Activated naive CD8-positive, alpha-beta T cell treated with anti-CD3 and anti-CD28 coated beads, Interleukin-2, amount 10 ng/mL, durations not matched to agents 7 days and 5 days (primary cell): ENCODE measurements at regions not wholly inside any gene's neighbourhood (a gene's known extent, or its start where the extent isn't known, plus 50 kb on each side); places are given as distances from the start of the nearest gene placed in this dataset.
"Not testable (repeated sequence)": the region's sequence is repeated elsewhere in the genome, so short reads cannot be mapped to it uniquely, and the experiment has no call there.

ENCODE experiments used
- ATAC-seq: fragments of 150-1000 bp; cut with Tn5 transposase; one replicate; pipeline ENCODE4 v1.10.0; 2021; ENCODE audit warnings: low read depth, moderate library complexity
- POLR2A ChIA-PET: fragments of 350-600 bp; sonication (Branson Sonifier 250); formaldehyde crosslinking; loops from one replicate; lab custom pipeline; 2021; ENCODE audit warnings: antibody characterized with exemption; lab: Charles Lee
- DNase-seq: peaks from one replicate; pipeline ENCODE4 v3.0.0; 2021
- H3K27ac Mint-ChIP-seq: one replicate; pipeline ENCODE4 v1.8.0; 2022; ENCODE audit warnings: mild to moderate bottlenecking, mixed read lengths
- H3K27me3 Mint-ChIP-seq: one replicate; pipeline ENCODE4 v1.8.0; 2022; ENCODE audit warnings: mild to moderate bottlenecking, moderate library complexity, mixed read lengths
- H3K36me3 Mint-ChIP-seq: one replicate; pipeline ENCODE4 v1.8.0; 2021; ENCODE audit warnings: mild to moderate bottlenecking, mixed read lengths
- H3K4me1 Mint-ChIP-seq: one replicate; pipeline ENCODE4 v1.8.0; 2021; ENCODE audit warnings: mixed read lengths
- H3K4me3 Mint-ChIP-seq: one replicate; pipeline ENCODE4 v1.8.0; 2022; ENCODE audit warnings: mild to moderate bottlenecking, moderate library complexity, mixed read lengths
- H3K9me3 Mint-ChIP-seq: one replicate; pipeline ENCODE4 v1.8.0; 2021; ENCODE audit warnings: mixed read lengths

- DNase-seq (no peak), ATAC-seq (no peak)
- Mint-ChIP-seq H3K4me1 (no peaks in the 10 kb centered on the region), H3K27me3 (no peaks in the 10 kb centered on the region), H3K9me3 (peaks cover 6% of the 10 kb centered on the region), H3K27ac (no peak overlapping the region), H3K36me3 (no peaks in the 10 kb centered on the region), H3K4me3 (no peak overlapping the region)
- POLR2A ChIA-PET, result no interaction called here
Observed at GRCh38 chr3:88462230-88462629, 312.5 kb downstream of the C3orf38 start.

- POLR2A ChIA-PET, result no interaction called here
Observed at GRCh38 chr3:88467191-88467590, 317.4 kb downstream of the C3orf38 start.

GRCh38 chr3:88469216-88469615 lies 319.5 kb downstream of the C3orf38 start:
- Mint-ChIP-seq H3K4me3 (no peak overlapping the region), H3K36me3 (no peaks in the 10 kb centered on the region), H3K4me1 (no peaks in the 10 kb centered on the region), H3K27ac (no peak overlapping the region), H3K9me3 (peaks cover 6% of the 10 kb centered on the region), H3K27me3 (no peaks in the 10 kb centered on the region)
- DNase-seq (no peak), ATAC-seq (no peak)
- POLR2A ChIA-PET, result no interaction called here

More at GRCh38 chr3:88467191-88467590, 317.4 kb downstream of the C3orf38 start:
- H3K27ac Mint-ChIP-seq, result no peak overlapping the region
- H3K36me3 Mint-ChIP-seq, result no peaks in the 10 kb centered on the region
- no peaks in the 10 kb centered on the region for H3K4me1 Mint-ChIP-seq
- H3K27me3 Mint-ChIP-seq, result no peaks in the 10 kb centered on the region
- DNase-seq, result no peak
- no peak overlapping the region for H3K4me3 Mint-ChIP-seq
- peaks cover 6% of the 10 kb centered on the region for H3K9me3 Mint-ChIP-seq
- ATAC-seq, result no peak

- Mint-ChIP-seq H3K4me1 (no peaks in the 10 kb centered on the region), H3K27ac (no peak overlapping the region), H3K9me3 (no peaks in the 10 kb centered on the region), H3K27me3 (no peaks in the 10 kb centered on the region), H3K36me3 (no peaks in the 10 kb centered on the region), H3K4me3 (no peak overlapping the region)
- no peak for DNase-seq
- no peak for ATAC-seq
- POLR2A ChIA-PET, result no interaction called here
Observed at GRCh38 chr3:88478460-88478859, 328.7 kb downstream of the C3orf38 start.

- Mint-ChIP-seq H3K4me1 (peaks cover 4% of the 10 kb centered on the region), H3K4me3 (no peak overlapping the region), H3K9me3 (no peaks in the 10 kb centered on the region), H3K27ac (no peak overlapping the region), H3K36me3 (no peaks in the 10 kb centered on the region), H3K27me3 (no peaks in the 10 kb centered on the region)
- ATAC-seq, result no peak
- no peak for DNase-seq
- POLR2A ChIA-PET, result no interaction called here
Observed at GRCh38 chr3:88480822-88481221, 331.1 kb downstream of the C3orf38 start.

GRCh38 chr3:88485001-88485400 lies 335.2 kb downstream of the C3orf38 start:
- ATAC-seq, result no peak
- Mint-ChIP-seq H3K27ac (no peak overlapping the region), H3K9me3 (no peaks in the 10 kb centered on the region), H3K27me3 (no peaks in the 10 kb centered on the region), H3K4me3 (no peak overlapping the region), H3K36me3 (no peaks in the 10 kb centered on the region), H3K4me1 (peaks cover 4% of the 10 kb centered on the region)
- POLR2A ChIA-PET, result no interaction called here
- DNase-seq, result no peak

- DNase-seq, H3K27me3 Mint-ChIP-seq, H3K36me3 Mint-ChIP-seq, ATAC-seq, POLR2A ChIA-PET, H3K4me1 Mint-ChIP-seq, H3K27ac Mint-ChIP-seq, H3K9me3 Mint-ChIP-seq, H3K4me3 Mint-ChIP-seq: not testable (repeated sequence)
Observed at GRCh38 chr3:88508818-88509217, 359.1 kb downstream of the C3orf38 start.

GRCh38 chr3:88509582-88509981 lies 359.8 kb downstream of the C3orf38 start:
- H3K27me3 Mint-ChIP-seq, result no peaks in the 10 kb centered on the region
- POLR2A ChIA-PET, result no interaction called here
- no peak overlapping the region for H3K4me3 Mint-ChIP-seq
- H3K36me3 Mint-ChIP-seq, result no peaks in the 10 kb centered on the region
- ATAC-seq, result no peak
- no peak for DNase-seq
- no peaks in the 10 kb centered on the region for H3K4me1 Mint-ChIP-seq
- peaks cover 8% of the 10 kb centered on the region for H3K9me3 Mint-ChIP-seq
- H3K27ac Mint-ChIP-seq, result no peak overlapping the region

GRCh38 chr3:88528494-88528893 lies 378.7 kb downstream of the C3orf38 start:
- no peak overlapping the region for H3K4me3 Mint-ChIP-seq
- no peaks in the 10 kb centered on the region for H3K36me3 Mint-ChIP-seq
- DNase-seq (no peak), ATAC-seq (no peak)
- no peaks in the 10 kb centered on the region for H3K27me3 Mint-ChIP-seq
- POLR2A ChIA-PET, result no interaction called here
- no peak overlapping the region for H3K27ac Mint-ChIP-seq
- no peaks in the 10 kb centered on the region for H3K4me1 Mint-ChIP-seq
- peaks cover 3% of the 10 kb centered on the region for H3K9me3 Mint-ChIP-seq

GRCh38 chr3:88534534-88534933 lies 384.8 kb downstream of the C3orf38 start:
- Mint-ChIP-seq H3K36me3 (no peaks in the 10 kb centered on the region), H3K27ac (no peak overlapping the region), H3K4me1 (no peaks in the 10 kb centered on the region), H3K4me3 (no peak overlapping the region), H3K27me3 (no peaks in the 10 kb centered on the region), H3K9me3 (no peaks in the 10 kb centered on the region)
- POLR2A ChIA-PET, result no interaction called here
- DNase-seq (no peak), ATAC-seq (no peak)

- no peaks in the 10 kb centered on the region for H3K9me3 Mint-ChIP-seq
- no peak overlapping the region for H3K4me3 Mint-ChIP-seq
- H3K27me3 Mint-ChIP-seq, result no peaks in the 10 kb centered on the region
- no peaks in the 10 kb centered on the region for H3K36me3 Mint-ChIP-seq
- no peaks in the 10 kb centered on the region for H3K4me1 Mint-ChIP-seq
- POLR2A ChIA-PET, result no interaction called here
- no peak for DNase-seq
- H3K27ac Mint-ChIP-seq, result no peak overlapping the region
- ATAC-seq, result no peak
Observed at GRCh38 chr3:88535563-88535962, 385.8 kb downstream of the C3orf38 start.

- H3K27me3 Mint-ChIP-seq, result no peaks in the 10 kb centered on the region
- no peak overlapping the region for H3K27ac Mint-ChIP-seq
- no peaks in the 10 kb centered on the region for H3K4me1 Mint-ChIP-seq
- H3K36me3 Mint-ChIP-seq, result no peaks in the 10 kb centered on the region
- H3K9me3 Mint-ChIP-seq, result peaks cover 8% of the 10 kb centered on the region
- DNase-seq, result no peak
- no peak overlapping the region for H3K4me3 Mint-ChIP-seq
- ATAC-seq, result no peak
- POLR2A ChIA-PET, result no interaction called here
Observed at GRCh38 chr3:88542916-88543315, 393.2 kb downstream of the C3orf38 start.

- ATAC-seq (no peak), DNase-seq (no peak)
- Mint-ChIP-seq H3K9me3 (peaks cover 3% of the 10 kb centered on the region), H3K27ac (no peak overlapping the region), H3K4me1 (no peaks in the 10 kb centered on the region), H3K4me3 (no peak overlapping the region), H3K36me3 (no peaks in the 10 kb centered on the region), H3K27me3 (no peaks in the 10 kb centered on the region)
- POLR2A ChIA-PET, result no interaction called here
Observed at GRCh38 chr3:88572450-88572849, 422.7 kb downstream of the C3orf38 start.

GRCh38 chr3:88573472-88573871 lies 423.7 kb downstream of the C3orf38 start:
- DNase-seq (no peak), ATAC-seq (no peak)
- H3K27me3 Mint-ChIP-seq, result no peaks in the 10 kb centered on the region
- H3K4me1 Mint-ChIP-seq, result no peaks in the 10 kb centered on the region
- no peaks in the 10 kb centered on the region for H3K36me3 Mint-ChIP-seq
- POLR2A ChIA-PET, result no interaction called here
- H3K4me3 Mint-ChIP-seq, result no peak overlapping the region
- peaks cover 3% of the 10 kb centered on the region for H3K9me3 Mint-ChIP-seq
- H3K27ac Mint-ChIP-seq, result no peak overlapping the region

GRCh38 chr3:88574146-88574545 lies 424.4 kb downstream of the C3orf38 start:
- Mint-ChIP-seq H3K36me3 (no peaks in the 10 kb centered on the region), H3K27ac (no peak overlapping the region), H3K4me3 (no peak overlapping the region), H3K27me3 (no peaks in the 10 kb centered on the region), H3K4me1 (no peaks in the 10 kb centered on the region), H3K9me3 (peaks cover 2% of the 10 kb centered on the region)
- no peak for ATAC-seq
- POLR2A ChIA-PET, result no interaction called here
- DNase-seq, result no peak
